ENCODE measurements at regions not wholly inside any gene's neighbourhood (a gene's known extent, or its start where the extent isn't known, plus 50 kb on each side); places are given as distances from the start of the nearest gene placed in this dataset.

GRCh38 chr3:137174514-137174913, 216.7 kb downstream of the IL20RB start:
- H3K4me1 ChIP-seq (replicated peaks in 1 of 2): no peaks in the 10 kb centered on the region
- intact Hi-C loops (cut with DNase I): no loop called here
- WGBS, 4 donors: 42 to 88% (median 78%) methylated on average over 2 of the region's 2 CpGs
- no peak overlapping the region for H3K27ac ChIP-seq
- no peak for TF ChIP-seq CTCF (IDR thresholded peaks at IDR 0.05)
- TF ChIP-seq POLR2A (IDR thresholded peaks at IDR 0.05): no peak
- no peak for DNase-seq
- no peak overlapping the region for H3K4me3 ChIP-seq
- no peaks in the 10 kb centered on the region for H3K36me3 ChIP-seq (replicated peaks in 1 of 2)
- no peaks in the 10 kb centered on the region for H3K27me3 ChIP-seq
- no peaks in the 10 kb centered on the region for H3K9me3 ChIP-seq (replicated peaks in 1 of 3)

- no peak for DNase-seq
- H3K4me1 ChIP-seq (replicated peaks in 1 of 2): no peaks in the 10 kb centered on the region
- no peak overlapping the region for H3K27ac ChIP-seq
- H3K27me3 ChIP-seq: no peaks in the 10 kb centered on the region
- no peaks in the 10 kb centered on the region for H3K9me3 ChIP-seq (replicated peaks in 1 of 3)
- no peak for TF ChIP-seq CTCF (IDR thresholded peaks at IDR 0.05)
- no peak for TF ChIP-seq POLR2A (IDR thresholded peaks at IDR 0.05)
- intact Hi-C loops (cut with DNase I): no loop called here
- no peak overlapping the region for H3K4me3 ChIP-seq
- 92 to 94% (median 93%) methylated on average over 2 of the region's 2 CpGs for WGBS, 4 donors
- no peaks in the 10 kb centered on the region for H3K36me3 ChIP-seq (replicated peaks in 1 of 2)
These were observed 222.4 kb downstream of the IL20RB start for GRCh38 chr3:137180220-137180619.

- no peak overlapping the region for H3K27ac ChIP-seq
- no peaks in the 10 kb centered on the region for H3K9me3 ChIP-seq (replicated peaks in 1 of 3)
- no peaks in the 10 kb centered on the region for H3K4me1 ChIP-seq (replicated peaks in 1 of 2)
- 66 to 84% (median 78%) methylated on average over 6 of the region's 6 CpGs for WGBS, 4 donors
- no peaks in the 10 kb centered on the region for H3K27me3 ChIP-seq
- DNase-seq: peak in 2 of 7 donors; percentile 24 to 46
- TF ChIP-seq POLR2A (IDR thresholded peaks at IDR 0.05): no peak
- no peak for TF ChIP-seq CTCF (IDR thresholded peaks at IDR 0.05)
- intact Hi-C loops (cut with DNase I): no loop called here
- H3K36me3 ChIP-seq (replicated peaks in 1 of 2): no peaks in the 10 kb centered on the region
- H3K4me3 ChIP-seq: no peak overlapping the region
These were observed 233.5 kb downstream of the IL20RB start for GRCh38 chr3:137191133-137191923.

GRCh38 chr3:137191951-137192350, 234.2 kb downstream of the IL20RB start:
- no peak for DNase-seq
- TF ChIP-seq POLR2A (IDR thresholded peaks at IDR 0.05): no peak
- TF ChIP-seq CTCF (IDR thresholded peaks at IDR 0.05): no peak
- Histone ChIP-seq H3K4me3 (no peak overlapping the region), H3K4me1 (replicated peaks in 1 of 2) (no peaks in the 10 kb centered on the region), H3K27me3 (no peaks in the 10 kb centered on the region), H3K27ac (no peak overlapping the region), H3K36me3 (replicated peaks in 1 of 2) (no peaks in the 10 kb centered on the region), H3K9me3 (replicated peaks in 1 of 3) (no peaks in the 10 kb centered on the region)
- 71 to 87% (median 79%) methylated on average over 8 of the region's 8 CpGs for WGBS, 4 donors
- intact Hi-C loops (cut with DNase I): no loop called here
